ENCODE measurements at regions not wholly inside any gene's neighbourhood (a gene's known extent, or its start where the extent isn't known, plus 50 kb on each side); places are given as distances from the start of the nearest gene placed in this dataset.
"Not testable (repeated sequence)": the region's sequence is repeated elsewhere in the genome, so short reads cannot be mapped to it uniquely, and the experiment has no call there.

GRCh38 chr14:106488291-106488690 lies 961.9 kb downstream of the TMEM121 start:
- no peak for DNase-seq

GRCh38 chr14:106489112-106489881 lies 962.9 kb downstream of the TMEM121 start:
- no peak for DNase-seq

GRCh38 chr14:106490442-106490841 lies 964.1 kb downstream of the TMEM121 start:
- no peak for DNase-seq

GRCh38 chr14:106491851-106492250 lies 965.5 kb downstream of the TMEM121 start:
- DNase-seq = no peak

GRCh38 chr14:106493962-106494823 lies 967.8 kb downstream of the TMEM121 start:
- no peak for DNase-seq

GRCh38 chr14:106500571-106500970 lies 974.2 kb downstream of the TMEM121 start:
- no peak for DNase-seq

- DNase-seq = no peak
Observed at GRCh38 chr14:106501898-106502297, 975.5 kb downstream of the TMEM121 start.

GRCh38 chr14:106505366-106505765 lies 979.0 kb downstream of the TMEM121 start:
- DNase-seq = no peak

GRCh38 chr14:106506881-106507305 lies 980.5 kb downstream of the TMEM121 start:
- no peak for DNase-seq

GRCh38 chr14:106507354-106507753 lies 981.0 kb downstream of the TMEM121 start:
- DNase-seq = no peak

- no peak for DNase-seq
Observed at GRCh38 chr14:106508216-106508615, 981.8 kb downstream of the TMEM121 start.

GRCh38 chr14:106509176-106509575 lies 982.8 kb downstream of the TMEM121 start:
- no peak for DNase-seq

GRCh38 chr14:106509807-106510206 lies 983.4 kb downstream of the TMEM121 start:
- DNase-seq = no peak

- no peak for DNase-seq
Observed at GRCh38 chr14:106511006-106511799, 984.8 kb downstream of the TMEM121 start.

- DNase-seq = no peak
Observed at GRCh38 chr14:106511800-106512198, 985.4 kb downstream of the TMEM121 start.

GRCh38 chr14:106513302-106513701 lies 986.9 kb downstream of the TMEM121 start:
- no peak for DNase-seq

- peak; percentile 2 for DNase-seq
Observed at GRCh38 chr14:106518054-106518943, 991.9 kb downstream of the TMEM121 start.

GRCh38 chr14:106522118-106522517 lies 995.7 kb downstream of the TMEM121 start:
- not testable (repeated sequence) for DNase-seq

- no peak for DNase-seq
Observed at GRCh38 chr14:106522990-106523389, 996.6 kb downstream of the TMEM121 start.

- DNase-seq = no peak
Observed at GRCh38 chr14:106528717-106529116, 1002.3 kb downstream of the TMEM121 start.

GRCh38 chr14:106530031-106530422 lies 1003.6 kb downstream of the TMEM121 start:
- DNase-seq = no peak

Data from NCI-H510A treated with DMSO at 0.1 percent for 48 hours (cell line).